K562 (cell line): ENCODE measurements at regions not wholly inside any gene's neighbourhood (a gene's known extent, or its start where the extent isn't known, plus 50 kb on each side); places are given as distances from the start of the nearest gene placed in this dataset.

Experiments
- ELF1 ChIP-seq: fragments of 200-800 bp; sonication (Bioruptor generic); IDR thresholded peaks from 2 replicates; pipeline ENCODE4 v1.6.1; 2016; ENCODE audit warnings: missing genetic modification characterization, missing compliant biosample characterization
- PHB2 ChIP-seq: fragments of 450-650 bp; IDR thresholded peaks from 2 replicates; pipeline ENCODE4 v1.6.1; 2017; ENCODE audit warnings: low read depth

DNA sequence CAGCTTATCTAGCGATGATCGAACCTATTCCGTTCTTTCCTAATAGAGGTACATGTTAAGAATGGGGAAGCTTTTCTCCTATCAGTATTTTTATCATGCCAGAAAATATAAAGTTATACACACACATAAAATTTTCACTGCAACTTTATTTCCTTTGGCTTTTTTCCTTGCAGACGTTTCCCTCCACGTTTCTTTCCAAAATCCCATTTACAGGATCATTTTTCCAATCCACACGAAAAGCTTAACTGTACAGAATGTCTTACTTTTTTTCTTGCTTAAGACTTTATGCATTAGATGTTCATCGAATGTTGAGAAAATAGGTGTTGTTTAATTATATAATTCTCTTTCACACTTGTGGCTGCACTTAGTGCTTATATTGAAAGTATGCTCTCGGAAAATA lies 62.9 kb upstream of the HDGFL1 start:
- no peak for TF ChIP-seq PHB2
- TF ChIP-seq ELF1 (tag): no peak
